ENCODE measurements at regions not wholly inside any gene's neighbourhood (a gene's known extent, or its start where the extent isn't known, plus 50 kb on each side); places are given as distances from the start of the nearest gene placed in this dataset.

DNA sequence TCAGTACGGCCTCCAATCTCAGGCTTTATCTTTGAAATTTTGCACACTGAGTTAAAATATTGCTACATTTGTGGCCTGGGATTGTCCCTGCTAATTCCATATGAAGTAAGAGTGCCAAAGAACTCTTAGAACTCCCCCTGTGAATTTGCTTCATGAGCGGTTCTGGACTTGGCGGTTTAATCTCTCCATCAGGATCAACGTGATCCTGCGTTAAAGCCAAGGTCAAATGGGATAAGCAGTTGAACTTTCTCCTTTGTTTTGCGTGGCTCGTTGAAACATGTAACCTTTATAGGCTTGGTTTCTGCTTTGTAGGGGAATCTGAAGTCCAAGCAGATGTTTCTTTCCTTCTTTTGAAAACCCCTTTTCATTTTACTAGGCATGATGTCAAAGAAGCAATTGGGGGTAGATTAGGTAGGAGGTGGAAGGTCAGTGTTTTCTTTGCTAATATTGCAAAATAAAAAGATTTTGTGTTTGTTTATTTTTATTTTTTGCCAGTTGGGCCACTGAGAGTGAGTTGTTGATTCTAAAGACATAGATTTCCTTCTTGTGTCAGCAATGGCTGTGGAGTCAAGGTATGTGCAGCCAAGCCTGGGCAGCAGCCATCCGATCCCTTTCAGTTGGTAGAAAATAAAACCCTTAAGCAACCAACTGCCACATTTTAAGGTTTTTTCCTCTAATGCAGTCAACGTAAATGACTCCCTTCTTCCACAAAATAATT, 390.8 kb downstream of the NNT start:
- Histone ChIP-seq H3K27ac (ENCODE audit: extremely low read depth, low read depth, low read length) (no peak overlapping the region), H3K4me1 (ENCODE audit: control insufficient read depth, insufficient read depth, low read length) (no peaks in the 10 kb centered on the region), H3K36me3 (ENCODE audit: control insufficient read depth in 2 of 2, insufficient read depth in 1 of 2, low read length in 2 of 2) (no peaks in the 10 kb centered on the region), H3K9me3 (ENCODE audit: control insufficient read depth, insufficient read depth, low read depth, low read length) (no peaks in the 10 kb centered on the region; the same call in 1 of the 2 replicates), H3K4me3 (ENCODE audit: low read depth, low read length) (no peak overlapping the region)
- POLR2A ChIA-PET = no interaction called here
- CTCF ChIA-PET = no interaction called here
- TF ChIP-seq ZNF19 (tag by site-specific recombination; IDR thresholded peaks at IDR 0.05; ENCODE audit: low read depth) = no peak
- no peak for TF ChIP-seq PBX3 (CRISPR knock-in tag; IDR thresholded peaks at IDR 0.05)
- no peak for TF ChIP-seq ZNF132 (tag by site-specific recombination; IDR thresholded peaks at IDR 0.05; ENCODE audit: borderline replicate concordance)
- no peak for TF ChIP-seq ZNF433 (tag by site-specific recombination; IDR thresholded peaks at IDR 0.05; ENCODE audit: low read depth)
- no peak for TF ChIP-seq ZNF391 (tag by site-specific recombination; IDR thresholded peaks at IDR 0.05; ENCODE audit: borderline replicate concordance, low read depth)
- TF ChIP-seq, protein P1, sequence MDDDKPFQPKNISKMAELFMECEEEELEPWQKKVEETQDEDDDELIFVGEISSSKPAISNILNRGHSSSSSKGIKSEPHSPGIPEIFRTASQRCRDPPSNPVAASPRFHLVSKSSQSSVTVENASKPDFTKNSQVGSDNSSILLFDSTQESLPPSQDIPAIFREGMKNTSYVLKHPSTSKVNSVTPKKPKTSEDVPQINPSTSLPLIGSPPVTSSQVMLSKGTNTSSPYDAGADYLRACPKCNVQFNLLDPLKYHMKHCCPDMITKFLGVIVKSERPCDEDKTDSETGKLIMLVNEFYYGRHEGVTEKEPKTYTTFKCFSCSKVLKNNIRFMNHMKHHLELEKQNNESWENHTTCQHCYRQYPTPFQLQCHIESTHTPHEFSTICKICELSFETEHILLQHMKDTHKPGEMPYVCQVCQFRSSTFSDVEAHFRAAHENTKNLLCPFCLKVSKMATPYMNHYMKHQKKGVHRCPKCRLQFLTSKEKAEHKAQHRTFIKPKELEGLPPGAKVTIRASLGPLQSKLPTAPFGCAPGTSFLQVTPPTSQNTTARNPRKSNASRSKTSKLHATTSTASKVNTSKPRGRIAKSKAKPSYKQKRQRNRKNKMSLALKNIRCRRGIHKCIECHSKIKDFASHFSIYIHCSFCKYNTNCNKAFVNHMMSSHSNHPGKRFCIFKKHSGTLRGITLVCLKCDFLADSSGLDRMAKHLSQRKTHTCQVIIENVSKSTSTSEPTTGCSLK (tag by site-specific recombination; IDR thresholded peaks at IDR 0.05) = no peak
- no peak for TF ChIP-seq ZNF112 (tag by site-specific recombination; IDR thresholded peaks at IDR 0.05)
- TF ChIP-seq ZXDB (tag by site-specific recombination; IDR thresholded peaks at IDR 0.05) = no peak
- no peak for TF ChIP-seq ZSCAN16 (tag by site-specific recombination; IDR thresholded peaks at IDR 0.05)
- no peak for TF ChIP-seq KLF10 (tag by site-specific recombination; IDR thresholded peaks at IDR 0.05)
- no peak for TF ChIP-seq ZNF10 (tag by site-specific recombination; IDR thresholded peaks at IDR 0.05)
- no peak for TF ChIP-seq ZNF449 (tag by site-specific recombination; IDR thresholded peaks at IDR 0.05)
- TF ChIP-seq ZNF354C (tag by site-specific recombination; IDR thresholded peaks at IDR 0.05; ENCODE audit: borderline replicate concordance, low read depth) = no peak
- TF ChIP-seq PRDM1 (tag by site-specific recombination; IDR thresholded peaks at IDR 0.05) = no peak
- no peak for TF ChIP-seq ZNF521 (tag by site-specific recombination; IDR thresholded peaks at IDR 0.05)
- TF ChIP-seq ZNF341 (tag by site-specific recombination; IDR thresholded peaks at IDR 0.05; ENCODE audit: low read depth) = no peak
- no peak for TF ChIP-seq ZNF660 (tag by site-specific recombination; IDR thresholded peaks at IDR 0.05)
- TF ChIP-seq, protein P2, sequence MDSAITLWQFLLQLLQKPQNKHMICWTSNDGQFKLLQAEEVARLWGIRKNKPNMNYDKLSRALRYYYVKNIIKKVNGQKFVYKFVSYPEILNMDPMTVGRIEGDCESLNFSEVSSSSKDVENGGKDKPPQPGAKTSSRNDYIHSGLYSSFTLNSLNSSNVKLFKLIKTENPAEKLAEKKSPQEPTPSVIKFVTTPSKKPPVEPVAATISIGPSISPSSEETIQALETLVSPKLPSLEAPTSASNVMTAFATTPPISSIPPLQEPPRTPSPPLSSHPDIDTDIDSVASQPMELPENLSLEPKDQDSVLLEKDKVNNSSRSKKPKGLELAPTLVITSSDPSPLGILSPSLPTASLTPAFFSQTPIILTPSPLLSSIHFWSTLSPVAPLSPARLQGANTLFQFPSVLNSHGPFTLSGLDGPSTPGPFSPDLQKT (IDR thresholded peaks at IDR 0.05; ENCODE audit: borderline replicate concordance, low read depth, low read length) = no peak
- TF ChIP-seq, protein P3, sequence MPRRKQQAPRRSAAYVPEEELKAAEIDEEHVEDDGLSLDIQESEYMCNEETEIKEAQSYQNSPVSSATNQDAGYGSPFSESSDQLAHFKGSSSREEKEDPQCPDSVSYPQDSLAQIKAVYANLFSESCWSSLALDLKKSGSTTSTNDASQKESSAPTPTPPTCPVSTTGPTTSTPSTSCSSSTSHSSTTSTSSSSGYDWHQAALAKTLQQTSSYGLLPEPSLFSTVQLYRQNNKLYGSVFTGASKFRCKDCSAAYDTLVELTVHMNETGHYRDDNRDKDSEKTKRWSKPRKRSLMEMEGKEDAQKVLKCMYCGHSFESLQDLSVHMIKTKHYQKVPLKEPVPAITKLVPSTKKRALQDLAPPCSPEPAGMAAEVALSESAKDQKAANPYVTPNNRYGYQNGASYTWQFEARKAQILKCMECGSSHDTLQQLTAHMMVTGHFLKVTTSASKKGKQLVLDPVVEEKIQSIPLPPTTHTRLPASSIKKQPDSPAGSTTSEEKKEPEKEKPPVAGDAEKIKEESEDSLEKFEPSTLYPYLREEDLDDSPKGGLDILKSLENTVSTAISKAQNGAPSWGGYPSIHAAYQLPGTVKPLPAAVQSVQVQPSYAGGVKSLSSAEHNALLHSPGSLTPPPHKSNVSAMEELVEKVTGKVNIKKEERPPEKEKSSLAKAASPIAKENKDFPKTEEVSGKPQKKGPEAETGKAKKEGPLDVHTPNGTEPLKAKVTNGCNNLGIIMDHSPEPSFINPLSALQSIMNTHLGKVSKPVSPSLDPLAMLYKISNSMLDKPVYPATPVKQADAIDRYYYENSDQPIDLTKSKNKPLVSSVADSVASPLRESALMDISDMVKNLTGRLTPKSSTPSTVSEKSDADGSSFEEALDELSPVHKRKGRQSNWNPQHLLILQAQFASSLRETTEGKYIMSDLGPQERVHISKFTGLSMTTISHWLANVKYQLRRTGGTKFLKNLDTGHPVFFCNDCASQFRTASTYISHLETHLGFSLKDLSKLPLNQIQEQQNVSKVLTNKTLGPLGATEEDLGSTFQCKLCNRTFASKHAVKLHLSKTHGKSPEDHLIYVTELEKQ (tag by site-specific recombination; IDR thresholded peaks at IDR 0.05; ENCODE audit: borderline replicate concordance) = no peak

All from HEK293 (cell line).